GM21528 (cell line): ENCODE measurements at regions not wholly inside any gene's neighbourhood (a gene's known extent, or its start where the extent isn't known, plus 50 kb on each side); places are given as distances from the start of the nearest gene placed in this dataset.
"Not testable (repeated sequence)": the region's sequence is repeated elsewhere in the genome, so short reads cannot be mapped to it uniquely, and the experiment has no call there.

Experiments used
- ATAC-seq: cut with Tn5 transposase; IDR thresholded peaks from one replicate; pipeline ENCODE4 v1.9.1; 2021; ENCODE audit warnings: mild to moderate bottlenecking, moderate library complexity; ENCODE audit not compliant: unreplicated experiment, low FRiP score

DNA sequence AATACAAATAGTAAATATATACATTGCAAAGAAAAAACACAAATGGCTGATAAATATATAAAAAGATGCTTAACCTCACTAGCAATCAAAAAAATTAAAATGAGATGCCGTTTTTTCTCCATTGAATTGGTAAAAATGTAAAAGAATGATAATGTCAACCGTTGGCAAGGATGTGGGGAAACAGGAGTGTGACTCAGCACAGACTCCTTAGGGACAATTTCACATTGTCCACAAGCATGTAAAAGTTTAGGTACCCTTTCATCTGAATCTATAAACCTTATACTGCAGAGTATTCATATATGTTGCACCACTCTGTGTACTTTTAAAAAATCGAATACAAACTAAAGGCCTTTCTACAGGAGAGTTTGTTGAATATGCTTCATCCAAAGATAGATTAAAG is 143.1 kb upstream of the RREB1 start:
- no peak for ATAC-seq

- ATAC-seq: no peak
Measured at GRCh38 chr6:6966127-6966526, 141.6 kb upstream of the RREB1 start.

GRCh38 chr6:6966569-6966968 is 141.2 kb upstream of the RREB1 start:
- ATAC-seq: no peak

DNA sequence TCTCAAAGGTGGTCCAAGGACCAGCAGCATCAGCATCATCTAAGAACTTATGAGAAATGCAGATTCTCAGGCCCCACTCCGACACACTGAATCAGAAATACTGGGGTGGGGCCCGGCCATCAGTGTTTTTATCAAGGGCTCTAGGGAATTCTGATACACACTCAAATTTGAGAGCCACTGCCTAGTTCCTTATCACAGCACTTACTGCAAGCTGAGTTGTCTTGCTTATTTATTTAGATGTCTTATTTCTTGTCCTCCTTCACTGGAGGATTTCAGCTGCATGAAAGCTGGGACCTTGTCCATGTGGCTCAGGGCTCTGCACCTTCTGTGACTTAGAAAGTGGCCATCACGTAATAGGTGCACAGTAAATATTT is 139.4 kb upstream of the RREB1 start:
- no peak for ATAC-seq

DNA sequence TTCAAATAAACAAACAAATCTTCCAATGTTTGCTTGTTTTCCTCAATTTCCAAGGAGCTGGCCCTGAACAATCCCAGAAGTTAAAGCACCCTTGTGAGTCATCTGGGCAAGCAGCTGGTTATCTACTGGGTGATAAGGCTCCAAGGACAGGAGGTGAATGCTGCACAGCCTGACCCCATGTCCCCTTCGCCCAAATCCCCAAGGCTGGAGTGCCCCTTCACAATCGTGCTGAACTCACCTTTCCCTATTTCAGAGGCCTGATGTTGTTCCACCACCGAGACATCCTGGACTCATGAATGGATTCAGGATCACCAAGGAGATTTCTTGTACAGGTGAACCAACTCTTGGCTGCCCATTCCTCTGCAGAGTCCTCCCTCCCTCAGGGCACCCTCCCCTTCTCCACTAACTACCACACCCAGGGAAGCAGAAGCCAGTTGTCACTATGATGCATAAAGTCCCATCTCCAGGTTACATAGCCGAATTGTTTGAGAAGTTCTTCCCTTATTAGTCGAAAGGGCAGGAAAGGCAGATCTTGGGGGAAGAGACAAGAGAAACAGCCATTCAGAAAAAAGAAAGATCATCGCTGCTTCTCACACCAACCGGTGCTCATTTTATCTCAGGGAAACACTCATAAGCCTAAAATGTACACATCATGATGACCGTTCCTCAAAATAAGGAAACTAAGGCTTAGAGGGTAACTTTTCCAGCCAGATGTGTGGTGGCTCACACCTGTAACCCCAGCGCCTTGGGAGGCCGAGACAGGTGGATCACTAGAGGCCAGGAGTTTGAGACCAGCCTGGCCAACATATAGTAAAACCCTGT is 138.8 kb upstream of the RREB1 start:
- no peak for ATAC-seq

DNA sequence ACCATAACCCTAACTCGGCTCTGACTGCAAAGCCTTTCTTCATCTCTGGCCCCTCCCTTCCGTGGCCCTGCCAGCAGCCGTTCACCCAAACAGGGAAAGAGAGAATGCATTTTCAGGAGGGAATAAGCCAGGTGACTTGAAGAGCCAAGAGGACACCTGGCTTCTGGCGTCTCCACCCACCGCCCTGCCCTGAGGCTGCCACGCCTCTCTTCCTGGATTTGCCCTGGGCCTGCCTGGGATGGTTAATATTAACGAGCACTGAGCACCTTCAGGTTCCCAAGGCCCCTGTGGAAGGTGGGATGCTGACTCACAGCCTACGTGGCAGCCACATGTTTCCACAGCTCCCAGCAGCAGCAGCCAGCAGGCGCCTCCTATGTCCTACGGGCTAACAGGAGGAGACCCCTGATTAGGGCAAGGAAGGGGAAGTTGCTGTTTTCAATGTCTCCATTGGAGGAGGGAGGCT is 138.0 kb upstream of the RREB1 start:
- no peak for ATAC-seq

GRCh38 chr6:6970851-6971250 is 136.9 kb upstream of the RREB1 start:
- no peak for ATAC-seq

- no peak for ATAC-seq
Measured at GRCh38 chr6:6971369-6971768, 136.4 kb upstream of the RREB1 start.

GRCh38 chr6:6972456-6972855 is 135.3 kb upstream of the RREB1 start:
- no peak for ATAC-seq

GRCh38 chr6:6973721-6974120 is 134.0 kb upstream of the RREB1 start:
- no peak for ATAC-seq

DNA sequence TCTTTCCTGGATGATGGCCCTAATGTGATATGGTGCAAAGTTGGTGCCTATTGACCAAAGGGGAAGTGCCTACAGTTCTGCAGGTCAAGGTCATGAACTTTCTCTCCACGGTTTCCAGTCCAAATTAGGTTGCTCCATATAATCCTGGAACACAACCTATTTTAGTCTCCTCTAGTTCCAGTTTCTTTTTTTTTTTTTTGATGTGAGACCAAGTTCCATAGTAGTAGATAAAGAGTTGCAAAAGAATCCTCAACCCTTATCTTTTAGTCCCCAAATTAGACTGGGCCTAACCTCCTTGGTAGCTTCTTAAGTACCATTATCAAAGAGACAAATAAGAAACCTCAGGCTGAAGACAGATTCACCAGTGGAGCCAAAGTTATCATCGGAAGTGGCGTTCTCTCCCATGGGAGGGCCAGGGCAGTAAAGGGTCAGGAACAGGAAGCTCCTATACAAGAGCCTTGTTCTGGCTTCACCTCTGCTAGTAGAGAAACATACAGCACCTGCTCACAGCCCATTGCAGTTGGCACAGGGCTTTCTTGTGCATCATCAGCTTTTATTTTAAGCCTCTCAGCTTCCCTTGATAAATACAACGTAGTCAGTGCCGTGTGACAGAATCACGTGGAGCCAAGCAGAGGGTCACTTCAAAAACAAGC is 132.2 kb upstream of the RREB1 start:
- no peak for ATAC-seq

DNA sequence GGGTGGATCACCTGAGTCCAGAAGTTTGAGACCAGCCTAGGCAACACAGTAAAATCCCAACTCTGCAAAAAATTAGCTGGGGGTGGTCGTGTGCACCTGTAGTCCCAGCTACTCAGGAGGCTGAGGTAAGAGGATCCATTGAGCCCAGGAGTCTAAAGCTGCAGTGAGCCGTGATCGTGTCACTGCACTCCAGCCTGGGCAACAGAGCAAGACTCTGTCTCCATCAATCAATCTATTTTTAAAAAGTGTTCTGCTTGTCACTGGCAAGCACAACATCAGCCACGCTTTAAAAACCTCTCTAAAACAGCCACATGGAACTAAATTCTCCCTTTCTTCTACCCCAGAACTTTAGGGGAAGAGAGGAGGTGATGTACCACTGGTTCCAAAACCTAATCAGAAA is 131.6 kb upstream of the RREB1 start:
- no peak for ATAC-seq

DNA sequence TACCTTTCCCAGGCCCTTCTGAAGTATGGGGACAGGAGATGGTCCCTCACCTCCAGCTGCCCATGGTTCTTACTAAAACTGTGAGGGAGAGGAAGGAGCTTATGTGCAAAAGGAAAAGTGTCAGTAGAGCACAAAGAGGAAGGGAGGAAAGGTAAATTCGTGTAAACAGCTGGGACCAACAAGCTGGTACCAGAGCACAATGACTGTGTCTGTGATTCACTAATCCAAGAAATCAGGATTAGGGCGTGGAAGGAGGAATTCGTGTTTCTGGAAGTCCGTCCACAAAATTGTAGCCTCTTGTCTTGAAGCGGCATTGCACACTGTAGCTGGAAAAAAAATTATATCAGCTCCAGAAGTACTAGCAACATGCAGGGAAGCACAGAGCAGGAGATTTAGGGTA is 129.0 kb upstream of the RREB1 start:
- ATAC-seq: no peak

DNA sequence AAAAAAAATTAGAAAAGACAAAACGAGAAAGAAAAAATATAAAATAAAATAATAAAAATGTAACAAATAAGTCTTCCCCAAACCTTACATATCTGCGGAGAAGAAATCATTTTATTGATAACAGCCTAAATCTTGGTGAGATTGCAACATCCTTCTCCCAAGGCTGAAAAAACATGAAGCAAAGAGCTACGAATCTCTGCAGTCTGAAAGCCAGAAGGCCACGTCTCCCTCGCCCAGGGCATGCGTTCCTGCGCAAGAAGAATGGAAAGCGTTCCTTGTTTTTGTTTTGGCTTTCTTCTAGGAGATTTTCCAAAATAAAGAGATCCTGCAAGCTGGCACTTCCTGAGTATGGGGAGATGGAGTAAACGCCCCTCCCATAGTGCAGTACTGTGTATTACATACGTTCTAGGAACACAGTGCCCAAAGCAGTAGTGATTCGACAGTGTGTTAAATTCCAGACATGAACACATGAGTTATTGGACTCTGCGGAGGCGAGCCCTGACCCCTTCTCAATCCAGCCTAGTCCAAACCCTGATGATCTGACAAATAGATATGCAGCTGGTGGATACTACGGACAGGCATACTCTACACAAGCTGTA is 126.7 kb upstream of the RREB1 start:
- ATAC-seq: no peak

DNA sequence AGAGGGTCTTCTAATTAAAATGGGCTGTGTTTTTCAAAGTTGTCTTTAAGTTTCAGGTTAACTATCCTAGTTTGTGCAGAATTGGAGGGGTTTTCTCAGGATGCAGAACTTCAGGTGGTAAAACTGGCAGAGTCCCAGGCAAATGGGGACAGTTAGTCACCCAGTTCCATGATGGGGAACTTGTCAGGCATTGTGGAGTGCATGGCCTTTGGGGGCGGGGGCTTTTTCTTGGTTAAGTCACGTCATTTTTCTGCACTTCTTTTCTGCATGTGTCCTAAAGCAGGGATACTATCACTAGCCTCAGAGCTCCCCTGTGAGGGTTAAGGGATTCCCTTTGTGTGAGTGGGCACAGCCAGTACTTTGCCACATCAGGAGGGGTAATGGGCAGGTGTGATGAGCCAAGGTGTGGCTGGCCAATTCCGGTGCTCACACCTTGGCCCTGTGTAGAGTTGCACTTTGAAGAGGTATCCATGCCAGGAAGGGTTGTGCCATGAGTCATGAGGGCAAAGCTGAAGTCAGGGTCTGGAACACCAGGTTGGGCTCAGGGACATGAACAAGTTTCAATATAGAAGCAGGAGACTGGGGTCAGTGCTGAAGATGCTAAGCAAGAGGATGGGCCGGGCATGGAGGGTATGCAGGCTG is 126.0 kb upstream of the RREB1 start:
- no peak for ATAC-seq

DNA sequence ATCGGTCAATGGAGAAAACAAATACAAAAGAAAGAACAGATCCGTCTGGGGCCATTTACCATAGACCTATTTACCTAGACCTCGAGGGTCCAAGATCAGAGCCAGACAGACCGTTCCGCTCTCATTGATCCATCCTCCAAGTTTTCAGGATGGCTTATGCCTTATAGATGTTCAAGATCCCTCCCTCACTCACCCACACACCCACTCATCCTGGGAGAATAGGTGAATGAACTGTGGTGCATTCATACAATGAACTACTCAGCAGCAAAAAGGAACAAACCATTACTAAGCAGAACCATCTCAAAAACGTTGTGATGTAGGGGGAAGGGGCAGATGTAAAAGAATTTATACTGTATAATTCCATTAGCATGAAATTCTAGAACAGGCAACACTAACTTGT is 125.1 kb upstream of the RREB1 start:
- ATAC-seq: no peak

DNA sequence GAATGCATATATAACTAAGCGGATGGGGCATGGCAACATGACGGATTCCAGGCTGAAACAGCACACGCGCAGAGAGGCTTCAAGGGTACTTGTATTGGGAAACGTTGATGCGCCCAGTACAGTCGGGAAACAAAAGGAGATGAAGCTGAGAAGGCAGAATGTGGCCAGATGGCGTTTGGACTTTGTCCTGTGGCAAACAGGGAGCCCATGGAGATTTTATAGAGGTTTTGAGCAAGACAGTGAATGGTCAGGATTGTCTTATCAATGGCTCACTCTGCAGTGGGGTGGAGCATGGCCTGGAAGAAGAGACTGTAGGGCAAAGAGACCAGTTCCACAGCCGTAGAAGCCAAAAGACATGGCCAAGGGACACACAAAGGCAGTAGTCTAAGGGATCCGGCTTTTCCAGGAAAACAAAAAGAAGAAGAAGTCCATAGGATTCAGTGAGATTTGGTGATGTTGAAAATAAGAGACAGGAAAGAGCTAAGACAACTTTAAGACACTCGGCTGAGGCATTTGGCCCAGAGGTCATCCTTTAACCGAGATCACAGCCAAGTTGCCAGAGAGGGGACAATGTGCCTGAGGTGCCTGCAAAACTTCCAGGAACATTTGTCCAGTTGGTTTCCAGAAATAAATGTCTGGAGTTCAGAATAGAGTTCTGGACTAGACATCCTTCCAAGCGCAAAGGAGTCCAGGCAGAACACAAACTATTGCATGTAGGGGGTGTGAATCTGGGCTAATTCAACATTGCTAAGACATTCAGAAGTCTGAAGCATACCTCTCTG is 123.0 kb upstream of the RREB1 start:
- ATAC-seq: no peak

- ATAC-seq: no peak
Measured at GRCh38 chr6:6986344-6986743, 121.4 kb upstream of the RREB1 start.

DNA sequence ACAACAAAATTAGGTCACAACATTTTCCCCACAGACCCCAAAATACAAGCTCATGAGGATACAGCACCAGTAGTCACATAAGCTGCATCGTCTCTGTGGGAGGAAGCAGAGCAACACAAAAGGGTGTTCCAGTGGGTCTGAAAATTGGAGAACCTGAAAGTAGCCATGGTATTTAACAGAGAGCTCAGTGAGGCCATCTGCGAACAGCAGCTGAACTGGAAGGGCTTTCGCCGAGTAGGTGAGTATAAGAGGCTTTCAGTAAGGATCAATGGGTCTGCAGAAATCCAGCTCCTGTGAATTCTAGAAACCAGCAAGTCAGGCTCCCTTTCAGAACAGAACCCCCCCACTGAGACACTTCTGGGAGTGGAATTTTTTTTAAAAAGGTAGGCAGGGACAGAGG is 120.0 kb upstream of the RREB1 start:
- no peak for ATAC-seq

DNA sequence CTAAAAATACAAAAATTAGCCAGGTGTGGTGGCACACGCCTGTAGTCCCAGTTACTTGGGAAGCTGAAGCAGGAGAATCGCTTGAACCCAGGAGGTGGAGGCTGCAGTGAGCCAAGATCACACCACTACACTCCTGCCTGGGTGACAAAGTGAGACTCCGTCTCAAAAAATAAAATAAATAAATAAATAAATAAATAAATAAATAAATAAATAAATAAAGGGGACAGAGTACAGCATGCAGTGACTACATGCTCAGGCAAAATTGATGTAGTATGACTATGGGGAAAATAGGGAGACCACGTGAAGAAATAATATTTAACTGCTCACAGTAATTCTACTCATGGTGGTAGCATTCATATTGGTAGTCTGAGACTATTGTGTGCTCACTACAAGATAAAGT is 117.7 kb upstream of the RREB1 start:
- ATAC-seq: not testable (repeated sequence)
